ENCODE measurements at regions not wholly inside any gene's neighbourhood (a gene's known extent, or its start where the extent isn't known, plus 50 kb on each side); places are given as distances from the start of the nearest gene placed in this dataset.

GRCh38 chr12:84492351-84492883 is 420.2 kb downstream of the SLC6A15 start:
- no peak for TF ChIP-seq KLF17 (tag by site-specific recombination; IDR thresholded peaks at IDR 0.05)
- no peak for TF ChIP-seq TSHZ1 (tag by site-specific recombination; IDR thresholded peaks at IDR 0.05; ENCODE audit: borderline replicate concordance)
- TF ChIP-seq CTCF (tag by site-specific recombination; IDR thresholded peaks at IDR 0.05): no peak
